Activated T-helper 2 cell treated with anti-CD3 and anti-CD28 coated beads, Interferon-gamma antibody, Interleukin-2, Interleukin-4, amounts not matched to agents 10 μg/mL and 5 μg/mL and 100 μg/mL, durations not matched to agents 14 hours and 24 hours and 36 hours (primary cell): ENCODE measurements at regions not wholly inside any gene's neighbourhood (a gene's known extent, or its start where the extent isn't known, plus 50 kb on each side); places are given as distances from the start of the nearest gene placed in this dataset.

Source experiments
- DNase-seq: peaks from one replicate; pipeline ENCODE4 v3.0.0; 2021; ENCODE audit warnings: low spot score
- H3K27ac Mint-ChIP-seq: one replicate; pipeline ENCODE4 v1.8.0; 2021; ENCODE audit warnings: mixed read lengths
- H3K27me3 Mint-ChIP-seq: one replicate; pipeline ENCODE4 v1.8.0; 2021; ENCODE audit warnings: low read depth, mixed read lengths
- H3K36me3 Mint-ChIP-seq: one replicate; pipeline ENCODE4 v1.8.0; 2021; ENCODE audit warnings: low read depth, mixed read lengths
- H3K4me1 Mint-ChIP-seq: one replicate; pipeline ENCODE4 v1.8.0; 2021; ENCODE audit warnings: low read depth, mixed read lengths
- H3K4me3 Mint-ChIP-seq: one replicate; pipeline ENCODE4 v1.8.0; 2021; ENCODE audit warnings: low read depth, mild to moderate bottlenecking, moderate library complexity, mixed read lengths
- H3K9me3 Mint-ChIP-seq: one replicate; pipeline ENCODE4 v1.8.0; 2021; ENCODE audit warnings: mixed read lengths
- intact Hi-C: fragments of 100-400 bp; cut with micrococcal nuclease; formaldehyde crosslinking; loops from one replicate; pipeline ENCODE4 v1.15.1; 2023

DNA sequence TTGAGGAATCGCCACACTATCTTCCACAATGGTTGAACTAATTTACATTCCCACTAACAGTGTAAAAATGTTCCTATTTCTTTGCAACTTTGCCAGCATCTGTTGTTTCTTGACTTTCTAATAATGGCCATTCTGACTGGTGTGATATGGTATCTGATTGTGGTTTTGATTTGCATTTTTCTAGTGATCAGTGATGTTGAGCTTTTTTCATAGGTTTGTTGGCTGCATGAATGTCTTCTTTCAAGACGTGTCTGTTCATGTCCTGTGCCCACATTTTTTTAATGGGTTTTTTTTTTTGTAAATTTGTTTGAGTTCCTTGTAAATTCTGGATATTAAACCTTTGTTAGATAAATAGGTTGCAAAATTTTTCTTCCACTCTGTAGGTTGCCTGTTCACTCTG lies 615.9 kb downstream of the SEMA5A start:
- intact Hi-C loops: no loop called here
- Mint-ChIP-seq H3K4me1 (no peaks in the 10 kb centered on the region), H3K27ac (no peak overlapping the region), H3K36me3 (no peaks in the 10 kb centered on the region), H3K4me3 (no peak overlapping the region), H3K27me3 (no peaks in the 10 kb centered on the region), H3K9me3 (peaks cover 29% of the 10 kb centered on the region)
- DNase-seq: no peak

DNA sequence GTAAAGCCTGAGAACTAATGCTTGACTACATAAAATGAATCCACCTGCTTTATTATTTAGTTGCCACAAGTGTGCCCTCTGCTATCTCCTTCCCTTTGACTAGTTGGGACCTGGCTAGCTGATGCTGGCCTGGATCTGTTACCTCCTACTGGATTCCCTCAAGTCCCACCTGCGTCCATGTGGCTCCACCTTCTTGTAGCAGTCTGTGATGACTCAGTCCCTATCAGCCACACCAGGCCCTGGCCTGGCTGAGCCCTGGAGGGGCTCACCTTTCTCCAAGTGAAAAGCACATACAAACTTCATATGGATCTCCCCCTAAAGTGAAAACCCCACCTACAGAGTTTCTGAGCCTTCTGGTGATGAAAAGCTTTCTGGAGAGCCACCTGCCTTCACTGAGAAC lies 611.4 kb downstream of the SEMA5A start:
- Mint-ChIP-seq H3K27ac (no peak overlapping the region), H3K9me3 (peaks cover 50% of the 10 kb centered on the region), H3K4me1 (no peaks in the 10 kb centered on the region), H3K4me3 (no peak overlapping the region), H3K36me3 (no peaks in the 10 kb centered on the region), H3K27me3 (no peaks in the 10 kb centered on the region)
- intact Hi-C loops: no loop called here
- DNase-seq: no peak

DNA sequence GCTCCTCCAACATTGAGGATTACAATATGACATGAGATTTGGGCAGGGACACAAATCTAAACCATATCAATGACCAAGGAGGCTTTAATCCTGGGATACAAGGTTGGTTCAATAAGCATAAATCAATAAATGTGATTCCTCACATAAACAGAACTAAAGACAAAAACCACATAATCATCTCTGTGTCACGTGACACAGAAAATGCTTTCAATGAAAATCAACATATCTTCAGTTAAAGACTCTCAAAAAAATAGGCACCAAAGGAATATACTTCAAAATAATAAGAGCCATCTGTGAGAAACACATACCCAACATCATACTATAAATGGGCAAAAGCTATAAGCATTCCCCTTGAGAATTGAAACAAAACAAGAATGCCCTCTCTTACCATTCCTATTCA lies 604.9 kb downstream of the SEMA5A start:
- no peak for DNase-seq
- no peaks in the 10 kb centered on the region for H3K36me3 Mint-ChIP-seq
- no peaks in the 10 kb centered on the region for H3K27me3 Mint-ChIP-seq
- H3K4me3 Mint-ChIP-seq: no peak overlapping the region
- intact Hi-C loops: no loop called here
- H3K9me3 Mint-ChIP-seq: peaks cover 49% of the 10 kb centered on the region
- H3K27ac Mint-ChIP-seq: no peak overlapping the region
- no peaks in the 10 kb centered on the region for H3K4me1 Mint-ChIP-seq

DNA sequence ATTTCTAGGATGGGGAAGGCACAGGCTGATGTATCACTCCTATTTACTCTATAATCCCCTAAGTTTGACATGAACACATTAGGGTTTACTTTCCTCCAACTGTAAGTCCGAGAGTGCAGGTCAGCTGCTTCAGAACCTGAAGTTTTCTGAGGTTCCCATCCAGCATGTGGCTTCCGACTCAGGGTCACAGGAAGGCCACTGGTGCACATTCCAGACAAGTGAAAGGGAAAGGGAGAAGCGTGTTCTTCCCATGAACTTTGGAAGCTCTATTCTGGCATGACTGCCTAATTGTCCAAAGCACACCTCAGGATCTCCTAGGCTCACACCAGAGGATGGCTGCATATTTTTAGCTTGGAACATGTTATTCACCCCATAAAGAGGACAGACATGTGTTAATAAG lies 602.6 kb downstream of the SEMA5A start:
- DNase-seq: no peak
- intact Hi-C loops: no loop called here
- H3K27ac Mint-ChIP-seq: no peak overlapping the region
- H3K4me3 Mint-ChIP-seq: no peak overlapping the region
- no peaks in the 10 kb centered on the region for H3K27me3 Mint-ChIP-seq
- H3K9me3 Mint-ChIP-seq: peaks cover 42% of the 10 kb centered on the region
- no peaks in the 10 kb centered on the region for H3K36me3 Mint-ChIP-seq
- H3K4me1 Mint-ChIP-seq: no peaks in the 10 kb centered on the region

DNA sequence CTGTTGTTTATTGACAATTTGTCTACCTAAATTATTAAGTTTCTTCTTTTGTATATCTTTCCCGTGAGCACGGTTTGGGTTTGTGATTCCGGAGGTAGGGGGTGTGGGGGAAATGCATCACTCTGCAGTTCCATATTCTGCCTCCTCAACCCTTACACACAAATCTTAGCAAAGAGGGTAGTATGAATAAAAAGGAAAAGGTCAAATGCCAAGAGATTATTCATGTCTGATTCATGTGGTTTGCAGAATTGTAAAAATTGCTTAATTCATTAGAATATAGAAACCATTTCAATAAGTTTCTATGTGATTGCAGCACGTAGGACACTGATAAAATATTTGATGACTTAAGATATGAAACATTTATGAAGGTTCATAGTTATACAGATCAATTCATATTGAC lies 601.9 kb downstream of the SEMA5A start:
- H3K9me3 Mint-ChIP-seq: peaks cover 39% of the 10 kb centered on the region

DNA sequence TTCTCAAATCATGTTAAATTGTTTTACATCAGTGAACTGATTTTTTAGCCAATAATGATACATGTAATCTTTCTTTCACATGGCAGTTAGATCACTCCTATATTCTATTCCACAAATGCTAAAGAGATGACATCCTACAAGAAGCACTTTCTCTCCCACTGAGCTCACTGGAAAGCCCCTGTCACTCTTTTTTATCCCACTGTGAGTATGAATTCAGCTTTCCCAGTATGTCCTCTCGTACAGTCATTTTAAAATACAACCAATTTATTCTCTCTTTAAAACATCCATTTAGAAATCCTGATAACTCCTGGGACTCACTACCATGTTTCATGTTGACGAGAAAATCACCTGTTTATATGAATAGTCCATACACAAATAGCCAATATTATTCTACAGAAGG lies 599.9 kb downstream of the SEMA5A start:
- Mint-ChIP-seq H3K27ac (no peak overlapping the region), H3K4me1 (no peaks in the 10 kb centered on the region), H3K27me3 (no peaks in the 10 kb centered on the region), H3K9me3 (peaks cover 38% of the 10 kb centered on the region), H3K36me3 (no peaks in the 10 kb centered on the region), H3K4me3 (no peak overlapping the region)
- intact Hi-C loops: no loop called here
- DNase-seq: no peak

More for the DNA sequence above, 601.9 kb downstream of the SEMA5A start:
- Mint-ChIP-seq H3K4me3 (no peak overlapping the region), H3K27ac (no peak overlapping the region), H3K36me3 (no peaks in the 10 kb centered on the region), H3K27me3 (no peaks in the 10 kb centered on the region), H3K4me1 (no peaks in the 10 kb centered on the region)
- intact Hi-C loops: no loop called here
- no peak for DNase-seq

DNA sequence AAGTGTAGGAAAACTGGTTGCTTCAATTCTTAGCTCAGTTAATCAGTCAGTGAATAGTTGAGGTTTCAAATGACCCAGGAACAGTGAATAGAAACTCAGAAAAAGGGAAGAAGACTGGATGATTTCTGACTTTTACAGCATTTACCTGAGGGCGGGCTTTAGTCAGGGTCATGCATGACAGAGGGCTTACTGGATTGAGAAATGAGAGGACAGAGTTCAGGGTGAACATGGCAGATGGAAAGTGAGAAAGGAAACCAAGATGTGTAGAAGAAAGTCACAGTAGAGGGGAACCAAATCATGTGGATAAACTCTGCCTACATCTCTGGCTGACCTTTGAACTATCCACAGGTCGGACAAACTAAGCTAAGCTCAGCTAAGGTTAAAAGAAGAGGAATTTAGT lies 596.0 kb downstream of the SEMA5A start:
- H3K36me3 Mint-ChIP-seq: no peaks in the 10 kb centered on the region
- intact Hi-C loops: no loop called here
- no peak overlapping the region for H3K4me3 Mint-ChIP-seq
- H3K4me1 Mint-ChIP-seq: no peaks in the 10 kb centered on the region
- H3K27me3 Mint-ChIP-seq: no peaks in the 10 kb centered on the region
- H3K27ac Mint-ChIP-seq: no peak overlapping the region
- H3K9me3 Mint-ChIP-seq: peaks cover 43% of the 10 kb centered on the region
- DNase-seq: no peak

DNA sequence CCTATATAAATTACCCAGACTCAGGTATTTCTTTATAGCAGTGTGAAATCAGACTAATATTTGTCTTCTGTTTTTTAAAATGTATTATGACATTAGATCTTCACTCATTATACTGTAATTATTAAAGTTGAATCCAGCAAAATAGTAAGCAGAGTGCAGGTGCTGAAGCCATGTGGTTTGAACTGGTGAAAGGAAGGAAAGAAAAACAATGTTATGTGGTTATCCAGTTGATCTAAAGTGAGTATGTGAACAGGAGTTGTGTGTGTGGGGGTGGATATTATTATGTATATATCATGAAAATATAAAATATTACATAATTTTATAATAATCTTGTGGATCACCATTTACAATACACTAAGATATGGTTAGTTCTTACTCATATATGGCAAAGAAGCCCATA lies 593.7 kb downstream of the SEMA5A start:
- intact Hi-C loops: no loop called here
- peaks cover 44% of the 10 kb centered on the region for H3K9me3 Mint-ChIP-seq
- H3K27me3 Mint-ChIP-seq: no peaks in the 10 kb centered on the region
- H3K27ac Mint-ChIP-seq: no peak overlapping the region
- H3K4me3 Mint-ChIP-seq: no peak overlapping the region
- DNase-seq: no peak
- H3K4me1 Mint-ChIP-seq: no peaks in the 10 kb centered on the region
- H3K36me3 Mint-ChIP-seq: no peaks in the 10 kb centered on the region

DNA sequence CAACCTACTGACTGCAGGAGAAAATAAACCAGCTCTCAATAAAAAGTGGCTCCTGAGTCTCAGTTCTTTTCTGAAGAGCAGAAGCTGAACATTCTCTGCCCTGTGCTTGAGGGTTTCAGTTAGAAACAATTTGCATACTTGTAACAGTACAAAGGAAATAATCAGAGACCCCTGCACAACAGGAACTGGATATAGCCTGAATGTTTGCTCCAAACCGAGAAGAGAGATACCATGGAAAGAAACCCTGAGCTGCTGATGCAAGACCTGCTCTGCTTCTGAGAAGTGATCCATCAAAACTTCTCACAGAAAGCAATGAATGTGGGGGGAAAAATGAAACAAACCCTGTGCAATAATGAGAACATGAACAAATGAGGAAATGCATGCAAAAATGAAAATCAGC lies 592.9 kb downstream of the SEMA5A start:
- Mint-ChIP-seq H3K4me3 (no peak overlapping the region), H3K27me3 (no peaks in the 10 kb centered on the region), H3K36me3 (no peaks in the 10 kb centered on the region), H3K4me1 (no peaks in the 10 kb centered on the region), H3K27ac (no peak overlapping the region), H3K9me3 (peaks cover 43% of the 10 kb centered on the region)
- intact Hi-C loops: no loop called here
- DNase-seq: no peak

DNA sequence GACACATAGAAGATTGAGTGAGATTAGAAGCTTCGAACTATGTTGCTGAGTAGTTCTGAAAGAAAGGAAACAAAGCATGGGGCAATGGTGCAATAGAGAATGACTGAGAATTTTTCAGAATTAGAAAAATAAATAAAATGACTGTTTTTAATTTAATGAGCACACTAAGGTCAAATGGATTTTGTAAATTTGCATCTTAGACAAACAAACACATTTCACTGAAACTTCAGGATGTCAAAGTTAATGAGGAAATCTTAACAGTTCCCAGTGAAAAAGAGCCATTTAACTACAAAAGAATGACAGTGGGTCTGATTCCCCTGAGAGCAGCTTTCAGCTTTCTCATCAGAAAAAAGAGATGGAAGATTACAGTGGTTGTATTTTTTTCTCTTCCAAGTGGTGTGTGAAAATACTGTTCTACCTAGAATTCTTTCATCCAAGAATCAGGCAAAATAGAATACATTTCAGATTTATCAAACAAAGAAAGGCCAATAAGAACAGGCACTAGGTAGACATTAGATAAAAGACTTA lies 591.9 kb downstream of the SEMA5A start:
- Mint-ChIP-seq H3K27ac (no peak overlapping the region), H3K9me3 (peaks cover 38% of the 10 kb centered on the region), H3K4me3 (no peak overlapping the region), H3K27me3 (no peaks in the 10 kb centered on the region), H3K4me1 (no peaks in the 10 kb centered on the region), H3K36me3 (no peaks in the 10 kb centered on the region)
- intact Hi-C loops: no loop called here
- DNase-seq: no peak

DNA sequence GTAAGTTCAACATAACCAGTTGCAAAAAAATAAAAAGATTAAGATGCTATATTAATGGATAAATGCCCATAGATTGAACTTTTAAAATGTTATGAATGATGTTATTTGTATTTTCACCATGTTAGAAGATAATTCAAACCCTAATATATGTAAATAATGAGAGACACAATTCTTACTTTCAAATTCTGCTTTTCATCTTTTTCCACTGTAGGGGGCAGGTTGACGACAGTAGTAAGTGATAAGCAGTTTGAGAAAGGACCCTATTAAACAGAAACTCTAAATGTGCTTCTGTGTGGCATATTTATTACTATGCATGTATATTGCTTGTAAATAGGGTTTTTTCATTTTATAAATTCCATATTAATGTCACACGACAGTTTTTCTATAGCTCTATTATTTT lies 591.1 kb downstream of the SEMA5A start:
- Mint-ChIP-seq H3K27me3 (no peaks in the 10 kb centered on the region), H3K9me3 (peaks cover 33% of the 10 kb centered on the region), H3K4me1 (no peaks in the 10 kb centered on the region), H3K36me3 (no peaks in the 10 kb centered on the region), H3K4me3 (no peak overlapping the region), H3K27ac (no peak overlapping the region)
- no peak for DNase-seq
- intact Hi-C loops: no loop called here

DNA sequence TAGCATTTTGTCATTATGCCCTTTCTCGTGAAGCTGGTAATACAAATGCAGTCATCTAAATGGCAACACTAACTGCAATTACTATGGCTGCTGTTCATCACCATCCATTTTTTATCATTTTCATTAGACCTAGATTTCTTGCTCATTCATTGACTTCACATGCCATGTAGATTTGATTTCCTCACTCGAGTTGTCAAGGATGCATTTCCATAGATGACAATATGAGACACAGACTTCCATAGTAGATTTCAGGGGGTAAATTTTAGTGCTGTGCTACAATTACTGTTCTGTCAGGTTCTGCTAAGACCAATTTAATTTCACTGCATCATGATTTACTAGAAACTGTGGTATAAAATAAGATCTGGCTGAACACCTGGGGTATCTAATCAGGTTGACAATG lies 589.2 kb downstream of the SEMA5A start:
- DNase-seq: no peak
- no peak overlapping the region for H3K4me3 Mint-ChIP-seq
- H3K4me1 Mint-ChIP-seq: no peaks in the 10 kb centered on the region
- H3K9me3 Mint-ChIP-seq: peaks cover 23% of the 10 kb centered on the region
- H3K27me3 Mint-ChIP-seq: no peaks in the 10 kb centered on the region
- H3K27ac Mint-ChIP-seq: no peak overlapping the region
- intact Hi-C loops: no loop called here
- no peaks in the 10 kb centered on the region for H3K36me3 Mint-ChIP-seq

DNA sequence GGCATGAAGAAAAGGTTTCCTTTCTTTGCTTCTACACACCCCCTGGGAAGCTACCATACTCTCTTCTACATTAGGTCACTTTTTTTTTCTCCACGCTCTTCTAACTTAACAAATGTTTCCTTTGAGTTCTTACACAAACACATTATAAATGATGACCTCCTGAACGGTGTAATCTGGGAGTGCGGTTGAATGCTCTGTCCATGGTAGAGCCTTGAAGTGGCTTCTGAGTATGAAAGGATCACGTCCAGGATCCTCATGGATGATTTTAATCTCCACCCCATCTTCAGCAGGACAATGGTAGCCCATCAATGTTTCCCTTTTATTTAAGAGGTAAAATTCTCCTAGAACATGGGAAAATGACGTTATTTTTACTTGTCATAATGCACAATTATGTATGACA lies 587.3 kb downstream of the SEMA5A start:
- Mint-ChIP-seq H3K4me1 (no peaks in the 10 kb centered on the region), H3K4me3 (no peak overlapping the region), H3K9me3 (peaks cover 18% of the 10 kb centered on the region), H3K27me3 (no peaks in the 10 kb centered on the region), H3K27ac (no peak overlapping the region), H3K36me3 (no peaks in the 10 kb centered on the region)
- intact Hi-C loops: no loop called here
- no peak for DNase-seq

DNA sequence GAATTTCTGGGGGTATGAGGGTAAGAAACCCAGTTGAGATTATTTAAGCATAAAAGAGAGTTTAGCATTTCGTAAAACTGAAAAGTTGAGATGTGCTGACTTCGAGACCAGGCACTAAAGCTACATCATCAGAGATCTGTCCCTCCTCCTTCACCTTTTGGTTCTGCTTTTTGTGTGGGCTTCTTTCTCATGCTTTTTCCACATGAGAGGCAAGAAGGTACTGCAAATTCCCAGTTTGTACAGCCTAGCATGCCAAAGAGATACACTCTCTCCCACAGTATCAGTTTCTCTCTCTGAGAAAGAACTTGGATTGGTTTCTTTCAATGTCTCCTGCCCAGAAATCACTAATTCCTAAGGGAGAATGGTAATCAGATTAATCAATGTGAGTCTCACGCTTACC lies 584.7 kb downstream of the SEMA5A start:
- Mint-ChIP-seq H3K4me1 (no peaks in the 10 kb centered on the region), H3K27ac (no peak overlapping the region), H3K27me3 (no peaks in the 10 kb centered on the region), H3K4me3 (no peak overlapping the region), H3K36me3 (no peaks in the 10 kb centered on the region), H3K9me3 (peaks cover 9% of the 10 kb centered on the region)
- intact Hi-C loops: no loop called here
- no peak for DNase-seq
